Type B pancreatic cell (in vitro differentiated cells): ENCODE measurements at regions not wholly inside any gene's neighbourhood (a gene's known extent, or its start where the extent isn't known, plus 50 kb on each side); places are given as distances from the start of the nearest gene placed in this dataset.

Source experiments
- DNase-seq: peaks from one replicate; pipeline ENCODE4 v3.0.0; 2021; ENCODE audit warnings: mixed read lengths; ENCODE audit not compliant: unreplicated experiment; ENCODE audit errors: extremely low spot score
- H3K27ac Mint-ChIP-seq: 2 replicates; pipeline ENCODE4 v1.8.0; 2021; ENCODE audit warnings: mild to moderate bottlenecking, mixed read lengths
- H3K27me3 Mint-ChIP-seq: 2 replicates; pipeline ENCODE4 v1.8.0; 2021; ENCODE audit warnings: mixed read lengths
- H3K36me3 Mint-ChIP-seq: 2 replicates; pipeline ENCODE4 v1.8.0; 2021; ENCODE audit warnings: mixed read lengths
- H3K4me1 Mint-ChIP-seq: one replicate; pipeline ENCODE4 v1.8.0; 2021; ENCODE audit warnings: mixed read lengths; ENCODE audit not compliant: unreplicated experiment
- H3K4me3 Mint-ChIP-seq: 2 replicates; pipeline ENCODE4 v1.8.0; 2021; ENCODE audit warnings: mild to moderate bottlenecking, mixed read lengths
- H3K9me3 Mint-ChIP-seq: 2 replicates; pipeline ENCODE4 v1.8.0; 2021; ENCODE audit warnings: mixed read lengths
- TF ChIP-seq, protein P1 (sequence below): fragments of 200-600 bp; sonication (generic); conservative IDR thresholded peaks from 2 replicates; pipeline ENCODE4 v1.5.0; 2021; ENCODE audit warnings: antibody characterized with exemption, mild to moderate bottlenecking

DNA sequence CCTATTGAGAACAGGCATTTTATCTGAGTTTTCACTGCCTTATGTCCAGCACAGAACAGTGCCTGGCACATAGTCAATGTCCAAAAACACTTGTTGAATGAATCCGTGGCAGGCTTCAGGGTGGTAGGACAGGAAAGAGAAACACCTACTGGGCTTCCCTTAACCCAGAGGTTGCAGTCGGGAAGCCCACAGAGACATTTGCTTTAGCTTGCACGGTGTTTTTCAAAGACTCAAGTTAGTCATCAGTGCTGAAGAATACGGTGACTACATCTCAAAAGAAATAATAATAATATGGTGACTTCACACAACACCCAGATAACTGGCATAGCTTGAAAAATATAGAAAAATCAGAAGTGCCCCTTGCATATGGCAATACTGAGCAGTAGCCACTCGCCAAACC is 160.4 kb downstream of the CD83 start:
- H3K4me3 Mint-ChIP-seq = no peak overlapping the region
- H3K36me3 Mint-ChIP-seq = peaks cover 4% of the 10 kb centered on the region
- H3K27me3 Mint-ChIP-seq = peaks cover 12% of the 10 kb centered on the region
- H3K4me1 Mint-ChIP-seq = peaks cover 29% of the 10 kb centered on the region
- TF ChIP-seq, protein P1, sequence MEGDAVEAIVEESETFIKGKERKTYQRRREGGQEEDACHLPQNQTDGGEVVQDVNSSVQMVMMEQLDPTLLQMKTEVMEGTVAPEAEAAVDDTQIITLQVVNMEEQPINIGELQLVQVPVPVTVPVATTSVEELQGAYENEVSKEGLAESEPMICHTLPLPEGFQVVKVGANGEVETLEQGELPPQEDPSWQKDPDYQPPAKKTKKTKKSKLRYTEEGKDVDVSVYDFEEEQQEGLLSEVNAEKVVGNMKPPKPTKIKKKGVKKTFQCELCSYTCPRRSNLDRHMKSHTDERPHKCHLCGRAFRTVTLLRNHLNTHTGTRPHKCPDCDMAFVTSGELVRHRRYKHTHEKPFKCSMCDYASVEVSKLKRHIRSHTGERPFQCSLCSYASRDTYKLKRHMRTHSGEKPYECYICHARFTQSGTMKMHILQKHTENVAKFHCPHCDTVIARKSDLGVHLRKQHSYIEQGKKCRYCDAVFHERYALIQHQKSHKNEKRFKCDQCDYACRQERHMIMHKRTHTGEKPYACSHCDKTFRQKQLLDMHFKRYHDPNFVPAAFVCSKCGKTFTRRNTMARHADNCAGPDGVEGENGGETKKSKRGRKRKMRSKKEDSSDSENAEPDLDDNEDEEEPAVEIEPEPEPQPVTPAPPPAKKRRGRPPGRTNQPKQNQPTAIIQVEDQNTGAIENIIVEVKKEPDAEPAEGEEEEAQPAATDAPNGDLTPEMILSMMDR = no peak
- H3K9me3 Mint-ChIP-seq = peaks cover 4% of the 10 kb centered on the region
- no peak overlapping the region for H3K27ac Mint-ChIP-seq
- no peak for DNase-seq

DNA sequence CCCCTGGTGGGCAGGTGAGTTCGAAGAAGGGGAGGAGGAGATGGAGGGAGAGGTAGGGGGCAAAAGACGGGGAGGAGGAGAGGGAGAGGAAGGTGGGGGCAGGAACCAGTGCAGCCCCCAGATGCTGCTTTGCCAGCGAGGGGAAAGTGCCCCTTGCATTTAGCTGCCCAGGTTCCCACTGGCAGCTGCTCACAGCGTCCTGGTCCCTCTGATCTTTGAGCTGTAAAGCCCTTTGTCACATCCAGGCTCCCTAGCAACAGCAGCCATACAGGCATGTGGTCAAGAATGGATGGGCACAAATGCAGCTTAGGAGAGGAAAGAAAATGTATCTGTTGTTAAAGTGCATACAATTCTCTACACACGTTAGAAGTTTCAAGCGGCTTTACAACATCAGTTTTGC is 160.9 kb downstream of the CD83 start:
- peaks cover 12% of the 10 kb centered on the region for H3K27me3 Mint-ChIP-seq
- no peak overlapping the region for H3K4me3 Mint-ChIP-seq
- peaks cover 4% of the 10 kb centered on the region for H3K36me3 Mint-ChIP-seq
- DNase-seq = no peak
- H3K4me1 Mint-ChIP-seq = peaks cover 32% of the 10 kb centered on the region
- peaks cover 4% of the 10 kb centered on the region for H3K9me3 Mint-ChIP-seq
- TF ChIP-seq, protein P1 = no peak
- H3K27ac Mint-ChIP-seq = no peak overlapping the region

DNA sequence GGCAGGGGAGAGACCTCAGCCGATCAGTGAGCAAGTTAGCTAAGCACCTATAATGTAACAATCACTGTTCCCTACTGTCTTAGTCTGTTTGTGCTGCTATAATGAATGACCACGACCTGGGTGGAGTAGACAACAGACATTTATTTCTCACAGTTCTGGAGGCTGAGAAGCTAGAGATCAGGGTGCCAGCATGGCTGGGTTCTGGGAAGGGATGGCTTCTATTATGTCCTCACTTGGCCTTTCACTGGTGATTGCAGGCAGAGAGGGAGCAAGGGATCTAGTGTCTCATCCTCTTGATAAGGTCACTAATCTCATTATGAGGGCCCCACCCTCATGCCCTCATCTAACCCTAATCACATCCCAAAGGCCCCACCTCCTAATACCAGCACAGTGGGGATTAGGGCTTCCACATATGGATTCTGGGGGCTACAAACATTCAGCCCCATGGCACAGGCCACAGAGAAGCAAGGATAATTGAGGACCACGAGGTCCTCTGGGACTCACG is 162.5 kb downstream of the CD83 start:
- Mint-ChIP-seq H3K4me3 (no peak overlapping the region), H3K36me3 (peaks cover 4% of the 10 kb centered on the region), H3K4me1 (peaks cover 36% of the 10 kb centered on the region), H3K27ac (no peak overlapping the region), H3K9me3 (no peaks in the 10 kb centered on the region), H3K27me3 (peaks cover 12% of the 10 kb centered on the region)
- TF ChIP-seq, protein P1 = no peak
- no peak for DNase-seq

DNA sequence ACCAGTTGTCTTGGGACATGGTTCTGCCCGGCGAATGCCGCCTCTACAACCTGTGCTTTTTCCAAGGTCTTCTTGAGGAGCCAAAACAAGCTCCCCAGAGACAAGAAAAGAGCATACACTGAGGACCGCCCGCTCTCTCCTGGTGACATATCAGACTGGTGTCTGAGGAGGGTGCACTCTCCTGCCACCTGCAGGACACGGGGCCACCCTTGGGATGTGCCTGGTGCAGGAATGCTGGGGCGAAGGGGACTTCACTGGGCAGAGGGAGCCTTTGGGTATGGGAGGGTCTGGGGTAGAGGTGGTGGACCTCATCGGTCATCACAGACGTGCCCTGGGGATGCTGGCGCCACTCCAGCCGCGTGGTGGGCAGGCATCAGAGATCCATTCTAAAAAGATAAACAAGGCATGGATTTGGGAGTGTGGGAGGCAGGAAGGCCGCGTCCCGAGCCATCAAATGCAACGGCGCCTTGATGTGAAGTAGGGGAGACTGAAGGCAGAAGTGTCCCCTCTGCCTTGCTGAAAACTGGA is 163.3 kb downstream of the CD83 start:
- DNase-seq = no peak
- peaks cover 4% of the 10 kb centered on the region for H3K36me3 Mint-ChIP-seq
- TF ChIP-seq, protein P1 = no peak
- no peak overlapping the region for H3K27ac Mint-ChIP-seq
- H3K27me3 Mint-ChIP-seq = peaks cover 9% of the 10 kb centered on the region
- peaks cover 36% of the 10 kb centered on the region for H3K4me1 Mint-ChIP-seq
- no peaks in the 10 kb centered on the region for H3K9me3 Mint-ChIP-seq
- no peak overlapping the region for H3K4me3 Mint-ChIP-seq

DNA sequence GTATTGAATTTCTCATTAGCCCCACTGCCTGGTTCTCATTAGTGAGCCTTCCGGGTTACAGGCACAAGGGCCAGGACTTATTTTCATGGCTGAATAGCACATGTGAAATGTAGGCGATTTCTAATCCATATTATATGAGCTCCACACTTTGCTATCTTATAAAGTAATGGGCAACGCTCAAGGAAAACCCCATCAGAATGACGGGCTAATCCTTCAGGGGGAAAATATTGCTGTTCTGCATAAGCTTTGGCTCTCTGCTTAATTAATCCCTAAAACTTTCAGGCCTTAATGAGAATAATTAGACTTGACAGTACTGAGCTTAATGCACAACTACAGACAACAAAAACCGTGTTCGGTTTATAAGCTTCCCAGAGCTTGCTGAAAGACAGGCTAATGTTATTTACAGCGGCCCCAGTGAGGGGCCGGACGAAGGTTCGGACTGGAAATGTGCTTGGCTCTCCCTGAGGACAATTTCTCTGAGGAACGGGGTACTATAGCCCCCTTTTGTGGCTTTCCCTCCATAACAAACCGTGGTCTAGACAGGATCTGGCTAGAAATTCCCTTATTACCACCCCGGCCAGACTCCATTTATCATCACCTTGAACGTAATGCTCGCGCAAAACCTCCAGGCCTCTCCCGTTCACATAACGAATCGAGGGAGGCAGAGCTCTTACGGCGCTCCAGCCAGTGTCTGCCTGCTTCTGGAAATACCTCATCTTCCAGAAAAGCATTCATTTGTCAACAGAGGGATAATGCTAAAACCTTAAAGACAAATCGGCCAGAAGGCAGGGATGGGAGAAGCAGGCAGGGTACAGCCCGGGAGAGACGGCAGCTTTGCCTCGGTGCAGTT is 164.5 kb downstream of the CD83 start:
- H3K9me3 Mint-ChIP-seq = no peaks in the 10 kb centered on the region
- peaks cover 4% of the 10 kb centered on the region for H3K36me3 Mint-ChIP-seq
- TF ChIP-seq, protein P1 = no peak
- H3K4me1 Mint-ChIP-seq = peaks cover 33% of the 10 kb centered on the region
- peak overlapping the region; percentile 68 for H3K4me3 Mint-ChIP-seq
- H3K27ac Mint-ChIP-seq = no peak overlapping the region
- peaks cover 6% of the 10 kb centered on the region for H3K27me3 Mint-ChIP-seq
- no peak for DNase-seq
